OCI-LY7 (cell line): ENCODE measurements at regions not wholly inside any gene's neighbourhood (a gene's known extent, or its start where the extent isn't known, plus 50 kb on each side); places are given as distances from the start of the nearest gene placed in this dataset.

Source experiments
- BruUV-seq: library from RNA; stranded (reverse); fragments of 400-500 nt; replicated peaks from 2 replicates; lab custom pipeline; 2021; lab: Mats Ljungman, UMichigan
- CTCF ChIA-PET: fragments of 300-600 bp; sonication (Branson Sonifier 250); formaldehyde crosslinking; loops from one replicate; lab custom pipeline; 2022; ENCODE audit warnings: antibody characterized with exemption; ENCODE audit not compliant: unreplicated experiment; lab: Charles Lee
- POLR2A ChIA-PET: fragments of 300-600 bp; sonication (Branson Sonifier 250); formaldehyde crosslinking; loops from one replicate; lab custom pipeline; 2022; ENCODE audit warnings: antibody characterized with exemption; lab: Charles Lee
- DNase-seq: peaks from one replicate; pipeline ENCODE4 v3.0.0-alpha.2; 2015; ENCODE audit warnings: low spot score
- H2AFZ ChIP-seq: fragments of 200-600 bp; sonication (generic), shearing (Covaris generic); 2 replicates; pipeline ENCODE4 v1.6.1; 2014; ENCODE audit warnings: mild to moderate bottlenecking, antibody characterized with exemption, low read length, moderate library complexity
- H3K27ac ChIP-seq: fragments of 200-600 bp; sonication (generic); 2 replicates; pipeline ENCODE4 v1.5.1; 2014; ENCODE audit warnings: mixed run types, low read depth, mild to moderate bottlenecking, moderate library complexity, low read length, inconsistent platforms; ENCODE audit not compliant: poor library complexity, severe bottlenecking
- H3K36me3 ChIP-seq: fragments of 200-600 bp; sonication (generic); 2 replicates; pipeline ENCODE4 v1.6.1; 2014; ENCODE audit warnings: mild to moderate bottlenecking, antibody characterized with exemption, low read length, moderate library complexity, mixed read lengths; ENCODE audit not compliant: insufficient read depth
- H3K4me1 ChIP-seq: fragments of 200-600 bp; sonication (generic); 2 replicates; pipeline ENCODE4 v1.5.1; 2014; ENCODE audit warnings: mild to moderate bottlenecking, low read length; ENCODE audit not compliant: insufficient read depth, poor library complexity, severe bottlenecking
- H3K4me2 ChIP-seq: fragments of 200-600 bp; sonication (generic); 2 replicates; pipeline ENCODE4 v1.6.1; 2014; ENCODE audit warnings: mild to moderate bottlenecking, low read length
- H3K4me3 ChIP-seq: fragments of 200-600 bp; sonication (generic); 2 replicates; pipeline ENCODE4 v1.5.1; 2014; ENCODE audit warnings: mild to moderate bottlenecking, low read depth, low read length; ENCODE audit not compliant: poor library complexity, severe bottlenecking
- H3K79me2 ChIP-seq: fragments of 200-600 bp; sonication (generic); 2 replicates; pipeline ENCODE4 v1.6.1; 2016; ENCODE audit warnings: low read depth, mild to moderate bottlenecking, low read length, moderate library complexity, mixed read lengths; ENCODE audit not compliant: insufficient read depth
- H3K9me2 ChIP-seq: fragments of 200-600 bp; sonication (generic); 2 replicates; pipeline ENCODE4 v1.6.1; 2016; ENCODE audit warnings: mild to moderate bottlenecking, low read length, mixed read lengths; ENCODE audit not compliant: insufficient read depth
- H3K9me3 ChIP-seq: fragments of 200-600 bp; sonication (generic); 2 replicates; pipeline ENCODE4 v1.6.1; 2014; ENCODE audit warnings: mild to moderate bottlenecking, mixed run types, low read length, mixed read lengths
- H4K20me1 ChIP-seq: fragments of 200-600 bp; sonication (generic); 2 replicates; pipeline ENCODE4 v1.6.1; 2014; ENCODE audit warnings: mild to moderate bottlenecking, antibody characterized with exemption, low read length, moderate library complexity, mixed read lengths; ENCODE audit not compliant: insufficient read depth
- CTCF ChIP-seq: fragments of 200-600 bp; sonication (generic); conservative IDR thresholded peaks from 2 replicates; pipeline ENCODE4 v1.5.1; 2014; ENCODE audit warnings: mild to moderate bottlenecking, antibody characterized with exemption, low read length, moderate library complexity, mixed read lengths
- EZH2phosphoT487 ChIP-seq: fragments of 200-600 bp; sonication (generic); IDR thresholded peaks from 2 replicates; pipeline ENCODE4 v1.6.1; 2018; ENCODE audit warnings: low read depth, borderline replicate concordance, mild to moderate bottlenecking, mixed run types, antibody characterized with exemption, low read length, moderate library complexity, mixed read lengths
- intact Hi-C: fragments of 100-400 bp; cut with micrococcal nuclease; formaldehyde crosslinking; loops from one replicate; pipeline ENCODE4 v1.10.0; 2022; ENCODE audit not compliant: unreplicated experiment

GRCh38 chr11:130671801-130672700 lies 223.6 kb downstream of the ADAMTS15 start:
- DNase-seq, result no peak
- ChIA-PET CTCF (no interaction called here), POLR2A (interaction anchor here (0.5 kb wide), 1 partner anchor 21 kb away, joined by 6 read pairs; no protein-coding TSS in a partner anchor)
- TF ChIP-seq CTCF (no peak), EZH2phosphoT487 (no peak)
- intact Hi-C loops, result no loop called here
- no peaks in the 10 kb centered on the region for H4K20me1 ChIP-seq
- H3K36me3 ChIP-seq, result no peaks in the 10 kb centered on the region
- H2AFZ ChIP-seq, result no peak overlapping the region
- H3K27ac ChIP-seq, result no peak overlapping the region
- no TSS peak for BruUV-seq
- no peaks in the 10 kb centered on the region for H3K9me2 ChIP-seq
- H3K4me3 ChIP-seq, result no peak overlapping the region
- no peaks in the 10 kb centered on the region for H3K9me3 ChIP-seq
- no peaks in the 10 kb centered on the region for H3K79me2 ChIP-seq
- no peak overlapping the region for H3K4me2 ChIP-seq
- no peaks in the 10 kb centered on the region for H3K4me1 ChIP-seq

- POLR2A ChIA-PET, result interaction anchor here (0.5 kb wide), 1 partner anchor 22 kb away, joined by 6 read pairs; no protein-coding TSS in a partner anchor
- H3K4me3 ChIP-seq, result no peak overlapping the region
Measured at GRCh38 chr11:130672911-130673310, 224.5 kb downstream of the ADAMTS15 start.

More at GRCh38 chr11:130672911-130673310, 224.5 kb downstream of the ADAMTS15 start:
- CTCF ChIA-PET, result no interaction called here
- Histone ChIP-seq H3K79me2 (no peaks in the 10 kb centered on the region), H2AFZ (no peak overlapping the region), H3K4me1 (no peaks in the 10 kb centered on the region), H3K9me3 (no peaks in the 10 kb centered on the region), H3K4me2 (no peak overlapping the region), H3K9me2 (no peaks in the 10 kb centered on the region), H3K36me3 (no peaks in the 10 kb centered on the region), H3K27ac (no peak overlapping the region), H4K20me1 (no peaks in the 10 kb centered on the region)
- no peak for DNase-seq
- BruUV-seq, result no TSS peak
- no peak for TF ChIP-seq CTCF
- TF ChIP-seq EZH2phosphoT487, result no peak
- intact Hi-C loops, result no loop called here
